ENCODE measurements at regions not wholly inside any gene's neighbourhood (a gene's known extent, or its start where the extent isn't known, plus 50 kb on each side); places are given as distances from the start of the nearest gene placed in this dataset.

DNA sequence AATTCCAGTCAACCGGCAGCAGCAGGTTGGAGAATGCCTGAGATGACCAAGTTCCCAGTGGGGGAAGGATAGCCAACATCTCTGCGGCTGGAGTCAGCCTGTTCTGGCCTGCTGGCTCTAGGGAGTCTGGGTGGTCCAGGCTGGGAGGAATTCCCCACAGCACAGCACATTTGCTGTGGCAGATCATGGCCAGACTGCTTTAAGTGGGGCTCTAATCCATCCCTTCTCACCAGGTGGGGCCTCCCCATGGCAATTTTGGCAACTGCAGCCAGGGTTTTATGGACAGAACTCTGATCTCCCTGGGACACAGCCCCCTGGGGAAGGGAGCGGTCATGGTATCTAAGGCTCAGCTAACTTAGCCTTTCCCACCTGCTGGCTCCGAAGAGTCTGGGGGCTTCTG lies 226.1 kb downstream of the DTWD2 start:
- ChIA-PET POLR2A (no interaction called here), CTCF (no interaction called here)
- intact Hi-C loops (cut with micrococcal nuclease), result no loop called here
- Mint-ChIP-seq H3K4me1 (ENCODE audit: low read depth) (no peaks in the 10 kb centered on the region), H3K4me3 (no peak overlapping the region), H3K36me3 (ENCODE audit: low read depth) (no peaks in the 10 kb centered on the region), H3K27ac (no peak overlapping the region), H3K27me3 (no peaks in the 10 kb centered on the region), H3K9me3 (no peaks in the 10 kb centered on the region)
- DNase-seq (no peak), ATAC-seq (no peak)
- TF ChIP-seq, protein P1, sequence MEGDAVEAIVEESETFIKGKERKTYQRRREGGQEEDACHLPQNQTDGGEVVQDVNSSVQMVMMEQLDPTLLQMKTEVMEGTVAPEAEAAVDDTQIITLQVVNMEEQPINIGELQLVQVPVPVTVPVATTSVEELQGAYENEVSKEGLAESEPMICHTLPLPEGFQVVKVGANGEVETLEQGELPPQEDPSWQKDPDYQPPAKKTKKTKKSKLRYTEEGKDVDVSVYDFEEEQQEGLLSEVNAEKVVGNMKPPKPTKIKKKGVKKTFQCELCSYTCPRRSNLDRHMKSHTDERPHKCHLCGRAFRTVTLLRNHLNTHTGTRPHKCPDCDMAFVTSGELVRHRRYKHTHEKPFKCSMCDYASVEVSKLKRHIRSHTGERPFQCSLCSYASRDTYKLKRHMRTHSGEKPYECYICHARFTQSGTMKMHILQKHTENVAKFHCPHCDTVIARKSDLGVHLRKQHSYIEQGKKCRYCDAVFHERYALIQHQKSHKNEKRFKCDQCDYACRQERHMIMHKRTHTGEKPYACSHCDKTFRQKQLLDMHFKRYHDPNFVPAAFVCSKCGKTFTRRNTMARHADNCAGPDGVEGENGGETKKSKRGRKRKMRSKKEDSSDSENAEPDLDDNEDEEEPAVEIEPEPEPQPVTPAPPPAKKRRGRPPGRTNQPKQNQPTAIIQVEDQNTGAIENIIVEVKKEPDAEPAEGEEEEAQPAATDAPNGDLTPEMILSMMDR (IDR thresholded peaks at IDR 0.05), result no peak

DNA sequence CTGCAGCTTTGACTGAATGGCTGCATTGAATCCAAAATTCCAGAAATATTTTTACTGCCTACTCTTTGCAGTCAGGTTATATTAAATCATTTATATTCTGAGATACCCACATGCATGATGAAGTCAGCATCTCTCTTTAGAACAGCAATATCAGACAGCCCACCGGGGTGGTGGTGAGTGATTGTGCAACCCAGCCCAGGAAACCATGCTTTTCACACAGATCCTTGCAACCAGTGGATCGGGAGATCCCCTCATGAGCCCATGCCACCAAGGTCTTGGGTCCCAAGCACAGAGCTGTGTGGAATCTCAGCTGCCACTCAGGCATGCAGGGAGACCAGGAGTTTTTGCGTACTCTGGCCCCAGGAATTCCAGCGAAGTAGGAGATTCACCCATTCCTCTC lies 226.5 kb downstream of the DTWD2 start:
- ChIA-PET CTCF (no interaction called here), POLR2A (no interaction called here)
- intact Hi-C loops (cut with micrococcal nuclease), result no loop called here
- TF ChIP-seq, protein P1 (IDR thresholded peaks at IDR 0.05), result no peak
- H3K27ac Mint-ChIP-seq, result no peak overlapping the region
- ATAC-seq (no peak), DNase-seq (no peak)
- no peaks in the 10 kb centered on the region for H3K4me1 Mint-ChIP-seq (ENCODE audit: low read depth)
- H3K9me3 Mint-ChIP-seq, result no peaks in the 10 kb centered on the region
- no peak overlapping the region for H3K4me3 Mint-ChIP-seq
- H3K27me3 Mint-ChIP-seq, result no peaks in the 10 kb centered on the region
- no peaks in the 10 kb centered on the region for H3K36me3 Mint-ChIP-seq (ENCODE audit: low read depth)

DNA sequence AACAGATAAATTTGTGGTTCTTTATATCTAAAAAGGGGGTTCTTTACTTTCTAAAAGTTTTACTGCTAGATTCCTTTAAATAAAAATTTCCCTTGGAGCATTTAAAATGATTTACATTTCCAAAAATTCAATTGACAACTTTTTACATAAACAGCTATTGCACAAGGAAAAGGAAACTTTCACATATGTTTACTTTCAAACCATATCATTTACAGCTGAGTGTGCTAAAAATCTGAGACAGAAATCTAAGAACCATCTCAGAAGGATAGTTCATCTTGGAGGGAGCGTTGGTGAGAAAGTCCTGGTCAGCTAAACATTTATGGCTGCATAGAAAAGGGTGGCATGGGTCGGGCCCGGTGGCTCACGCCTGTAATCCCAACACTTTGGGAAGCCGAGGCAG lies 235.4 kb downstream of the DTWD2 start:
- Mint-ChIP-seq H3K36me3 (ENCODE audit: low read depth) (no peaks in the 10 kb centered on the region), H3K27me3 (no peaks in the 10 kb centered on the region), H3K4me1 (ENCODE audit: low read depth) (no peaks in the 10 kb centered on the region), H3K27ac (no peak overlapping the region), H3K9me3 (no peaks in the 10 kb centered on the region), H3K4me3 (no peak overlapping the region)
- DNase-seq, result no peak
- no peak for ATAC-seq
- intact Hi-C loops (cut with micrococcal nuclease), result no loop called here
- TF ChIP-seq, protein P1 (IDR thresholded peaks at IDR 0.05), result no peak
- CTCF ChIA-PET, result no interaction called here
- POLR2A ChIA-PET, result no interaction called here

DNA sequence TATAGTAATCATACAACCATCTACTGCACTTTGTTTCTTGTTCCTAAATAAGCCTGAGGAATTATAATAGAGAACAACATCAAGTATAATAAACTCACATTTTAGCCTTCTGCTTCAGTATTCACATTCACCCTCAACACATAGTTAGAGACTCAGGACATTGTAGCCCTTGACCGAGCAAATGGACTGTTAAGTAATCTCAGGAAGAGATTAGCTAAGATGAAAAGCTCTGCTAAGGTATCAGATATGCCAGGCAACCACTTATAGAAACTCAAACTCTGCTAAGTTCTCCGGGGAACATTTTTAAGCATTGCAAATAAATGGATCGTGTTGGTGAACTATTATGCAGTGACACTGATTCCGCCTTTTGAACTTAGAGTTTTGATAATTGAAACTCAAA lies 252.0 kb downstream of the DTWD2 start:
- Mint-ChIP-seq H3K4me3 (no peak overlapping the region), H3K4me1 (ENCODE audit: low read depth) (no peaks in the 10 kb centered on the region), H3K27me3 (no peaks in the 10 kb centered on the region), H3K9me3 (peaks cover 7% of the 10 kb centered on the region), H3K27ac (no peak overlapping the region), H3K36me3 (ENCODE audit: low read depth) (no peaks in the 10 kb centered on the region)
- no peak for ATAC-seq
- CTCF ChIA-PET, result no interaction called here
- TF ChIP-seq, protein P1 (IDR thresholded peaks at IDR 0.05), result no peak
- intact Hi-C loops (cut with micrococcal nuclease), result no loop called here
- DNase-seq, result no peak
- POLR2A ChIA-PET, result no interaction called here

DNA sequence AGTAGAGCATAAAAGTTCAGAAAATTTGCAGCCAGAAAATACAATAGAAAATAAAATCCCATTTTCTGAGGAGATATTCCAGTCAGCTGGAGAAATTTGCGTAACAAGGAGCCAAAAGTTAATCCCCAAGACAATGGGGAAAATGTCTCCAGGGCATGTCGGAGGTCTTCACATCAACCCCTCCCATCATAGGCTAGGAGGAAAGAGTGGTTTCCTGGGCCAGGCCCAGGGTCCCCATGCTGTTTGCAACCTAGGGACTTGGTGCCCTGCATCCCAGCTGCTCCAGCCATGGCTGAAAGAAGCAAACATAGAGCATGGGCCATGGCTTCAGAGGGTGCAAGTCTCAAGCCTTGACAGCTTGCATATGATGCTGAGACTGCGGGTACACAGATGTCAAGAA lies 255.0 kb downstream of the DTWD2 start:
- Mint-ChIP-seq H3K36me3 (ENCODE audit: low read depth) (no peaks in the 10 kb centered on the region), H3K4me1 (ENCODE audit: low read depth) (no peaks in the 10 kb centered on the region), H3K27ac (no peak overlapping the region), H3K4me3 (no peak overlapping the region), H3K27me3 (no peaks in the 10 kb centered on the region), H3K9me3 (peaks cover 7% of the 10 kb centered on the region)
- intact Hi-C loops (cut with micrococcal nuclease), result no loop called here
- ChIA-PET CTCF (no interaction called here), POLR2A (no interaction called here)
- ATAC-seq, result no peak
- no peak for DNase-seq
- TF ChIP-seq, protein P1 (IDR thresholded peaks at IDR 0.05), result no peak
